GM21515 (cell line): ENCODE measurements at regions not wholly inside any gene's neighbourhood (a gene's known extent, or its start where the extent isn't known, plus 50 kb on each side); places are given as distances from the start of the nearest gene placed in this dataset.
"Not testable (repeated sequence)": the region's sequence is repeated elsewhere in the genome, so short reads cannot be mapped to it uniquely, and the experiment has no call there.

Experiments
- ATAC-seq: cut with Tn5 transposase; IDR thresholded peaks from one replicate; pipeline ENCODE4 v1.9.1; 2021; ENCODE audit not compliant: unreplicated experiment

GRCh38 chr6:71053475-71053874 is 96.6 kb upstream of the B3GAT2 start:
- ATAC-seq: no peak

DNA sequence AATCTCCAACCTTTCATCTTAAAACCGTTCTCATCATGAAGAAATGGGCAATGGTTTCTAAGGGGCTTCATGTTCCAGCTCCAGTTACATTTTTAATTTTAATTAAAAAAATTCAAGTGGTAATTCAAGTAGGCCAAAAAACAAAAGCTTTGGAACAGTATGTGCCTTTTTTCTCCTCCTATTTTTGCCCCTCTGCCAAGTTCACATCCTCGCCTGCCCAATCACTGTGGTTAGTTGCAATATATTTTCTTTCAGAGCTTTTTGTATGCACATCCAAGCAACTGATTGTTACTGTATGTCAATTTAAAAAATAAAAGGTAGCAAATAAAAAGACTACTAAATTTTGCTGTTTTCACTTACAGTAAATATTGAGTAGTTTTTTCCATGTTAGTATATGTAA is 99.8 kb upstream of the B3GAT2 start:
- no peak for ATAC-seq

DNA sequence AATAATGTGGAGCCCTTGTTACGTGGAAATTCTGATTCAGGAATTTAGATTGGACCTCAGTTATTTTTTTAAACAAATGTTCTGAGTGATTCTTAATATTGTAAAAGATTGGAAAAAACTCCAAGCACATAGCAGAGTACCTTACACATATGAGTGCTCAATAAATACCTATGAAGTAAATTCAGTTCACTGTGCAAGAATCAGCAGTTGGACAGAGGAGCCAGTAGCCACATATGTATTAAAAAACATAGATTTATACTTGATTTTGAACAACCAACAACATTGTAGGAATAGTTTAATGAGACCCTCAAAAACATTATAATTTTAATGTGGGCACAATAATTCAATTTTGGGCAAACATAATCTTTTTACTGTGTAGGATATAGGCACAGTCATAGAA is 109.3 kb upstream of the B3GAT2 start:
- no peak for ATAC-seq

GRCh38 chr6:71067816-71068215 is 111.0 kb upstream of the B3GAT2 start:
- no peak for ATAC-seq

DNA sequence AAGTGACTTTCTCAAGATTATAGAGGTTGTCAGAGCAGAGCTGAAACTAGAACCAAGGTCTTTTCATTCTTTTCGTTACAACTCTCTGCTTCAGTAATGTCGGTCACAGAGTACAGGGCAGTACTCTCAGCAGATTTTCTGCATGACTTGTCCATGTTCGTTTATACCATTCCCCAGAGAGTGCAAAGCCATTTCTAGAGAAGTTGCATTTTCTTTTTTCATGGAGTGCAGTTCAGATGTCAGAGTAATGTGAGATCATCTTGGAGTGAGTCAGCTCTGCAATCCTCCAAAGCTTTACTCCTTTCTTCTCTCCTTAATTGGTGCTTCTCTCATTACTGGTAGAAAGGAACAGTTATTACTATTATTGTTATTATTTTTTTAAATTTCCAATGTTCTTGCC is 115.6 kb upstream of the B3GAT2 start:
- ATAC-seq: no peak

DNA sequence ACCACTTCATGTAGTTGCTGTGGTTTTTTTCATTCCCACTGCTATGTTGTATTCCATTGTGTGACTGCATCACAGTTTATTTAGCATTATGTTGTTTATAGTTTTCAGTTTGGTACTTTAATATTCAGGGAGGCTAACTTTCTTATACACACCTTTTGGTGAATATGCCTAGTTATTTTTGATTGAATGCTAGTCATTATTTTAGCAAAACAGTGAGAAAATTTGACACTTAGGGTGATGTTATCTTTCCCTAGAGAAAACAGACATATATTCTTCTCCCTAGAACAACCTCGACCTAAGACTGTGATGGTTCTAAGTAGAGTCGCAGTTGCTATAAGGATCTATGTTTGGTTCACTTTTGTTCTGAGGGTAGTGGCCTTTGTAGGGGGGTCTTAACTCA is 120.8 kb upstream of the B3GAT2 start:
- ATAC-seq: no peak

GRCh38 chr6:71079677-71080076 is 122.8 kb upstream of the B3GAT2 start:
- no peak for ATAC-seq

- no peak for ATAC-seq
These were observed 123.3 kb upstream of the B3GAT2 start for GRCh38 chr6:71080133-71080532.

- no peak for ATAC-seq
These were observed 124.0 kb upstream of the B3GAT2 start for GRCh38 chr6:71080826-71081225.

DNA sequence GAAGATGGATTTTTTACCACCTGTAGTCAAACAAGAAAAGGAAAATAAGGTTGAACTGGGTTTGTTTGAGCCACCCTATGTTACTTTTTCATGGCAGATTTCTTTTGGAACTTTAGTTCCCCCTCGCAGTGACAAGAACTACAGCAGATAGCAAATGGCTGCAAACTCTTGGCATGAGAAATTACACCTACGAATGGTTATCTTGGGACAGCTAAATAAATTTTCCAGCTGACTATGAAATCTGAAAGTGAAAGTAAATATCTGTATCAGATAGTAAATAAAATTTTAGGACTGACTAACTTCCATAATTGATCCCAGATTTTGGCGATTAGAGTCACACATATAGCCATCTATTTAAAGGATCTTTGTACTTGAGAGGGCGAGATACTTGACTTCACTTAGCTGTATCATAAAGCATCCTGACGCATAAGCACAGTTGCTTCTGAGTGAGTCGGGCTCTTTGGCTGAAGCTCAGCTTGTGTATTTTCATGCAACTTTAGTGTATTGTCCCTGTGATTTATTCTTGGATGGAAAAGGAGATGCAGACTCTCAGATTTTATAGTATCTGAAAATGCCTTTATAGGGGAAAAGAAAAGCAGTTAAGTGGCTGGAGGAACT is 125.3 kb upstream of the B3GAT2 start:
- no peak for ATAC-seq

DNA sequence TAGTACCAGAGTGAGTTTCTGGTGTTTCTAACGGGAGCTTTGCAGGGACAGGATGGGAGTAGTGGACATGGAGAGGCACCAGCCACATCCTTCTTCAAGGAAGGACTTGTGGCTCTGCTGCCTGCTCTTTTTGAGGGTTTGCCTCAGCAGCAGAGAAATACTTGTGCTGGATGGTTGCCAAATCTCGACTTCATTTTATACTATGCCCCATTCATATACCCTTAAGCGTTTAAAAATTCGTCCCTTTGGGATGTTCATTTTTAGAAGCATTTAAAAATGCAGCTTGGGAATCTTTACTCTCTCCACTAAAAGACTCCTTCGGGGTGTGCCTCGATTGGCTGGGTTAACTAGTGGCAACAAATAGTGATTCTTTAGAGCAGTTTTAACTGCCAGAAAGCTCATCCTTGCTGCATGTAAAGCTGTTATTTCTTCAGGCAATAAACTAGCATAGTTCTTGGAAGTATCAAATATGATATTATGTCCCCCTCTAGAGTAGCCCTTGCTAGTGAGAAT is 126.5 kb upstream of the B3GAT2 start:
- no peak for ATAC-seq

DNA sequence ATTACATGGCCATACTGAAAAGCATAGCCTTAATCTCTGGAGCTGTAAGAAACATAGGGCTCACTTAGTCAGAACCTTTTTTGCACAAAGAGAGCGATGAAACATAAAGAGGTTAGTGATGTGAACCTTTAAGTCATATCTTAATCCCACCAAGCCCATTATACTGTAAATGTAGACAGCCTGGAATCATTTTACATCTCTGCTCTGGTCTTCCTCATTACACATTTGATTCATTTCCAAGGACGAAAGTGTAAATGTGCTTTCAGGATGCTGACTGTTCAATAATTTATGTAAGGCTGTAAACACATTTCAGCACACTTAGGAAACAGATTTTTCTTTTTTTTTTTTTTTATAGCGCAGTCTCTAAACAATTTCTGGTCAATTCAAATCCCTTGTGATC is 131.3 kb upstream of the B3GAT2 start:
- no peak for ATAC-seq

- ATAC-seq: no peak
These were observed 133.4 kb upstream of the B3GAT2 start for GRCh38 chr6:71090217-71090616.

DNA sequence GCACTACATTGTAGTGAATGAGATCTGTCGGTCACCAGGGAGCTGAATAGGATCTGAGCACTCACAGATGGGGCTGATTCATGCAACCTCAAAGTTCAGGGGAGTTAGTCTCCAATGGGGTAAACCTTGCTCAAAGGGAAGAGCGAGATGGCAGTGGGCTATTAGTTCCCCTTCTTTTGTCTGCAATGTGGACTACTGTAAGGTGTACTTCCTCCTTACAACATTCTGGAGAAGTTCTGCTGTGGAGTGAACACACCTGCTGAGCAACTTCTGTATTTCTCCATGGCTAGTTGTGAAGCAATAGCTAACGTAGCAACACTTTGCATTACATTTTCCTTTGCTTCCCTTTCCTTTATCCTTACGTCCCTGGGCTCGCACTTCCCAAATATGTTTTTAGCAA is 134.3 kb upstream of the B3GAT2 start:
- ATAC-seq: no peak

- ATAC-seq: no peak
These were observed 135.1 kb upstream of the B3GAT2 start for GRCh38 chr6:71091956-71092355.

- not testable (repeated sequence) for ATAC-seq
These were observed 140.4 kb upstream of the B3GAT2 start for GRCh38 chr6:71097264-71097663.

DNA sequence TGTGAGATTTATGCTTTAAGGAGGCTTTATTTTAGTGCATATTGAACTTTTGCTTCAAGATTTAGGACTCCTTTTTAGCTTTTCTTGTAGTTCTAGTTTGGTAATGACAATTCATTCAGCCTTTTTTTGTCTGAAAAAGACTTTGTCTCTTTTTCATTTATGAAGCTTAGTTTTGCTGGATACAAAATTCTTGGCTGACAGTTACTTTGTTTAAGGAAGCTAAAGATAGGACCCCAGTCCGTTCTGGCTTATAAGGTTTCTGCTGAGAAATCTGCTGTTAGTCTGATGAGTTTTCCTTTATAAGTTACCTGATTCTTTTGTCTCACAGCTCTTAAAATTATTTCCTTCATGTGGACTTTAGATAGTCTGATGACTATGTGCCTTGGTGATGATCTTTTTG is 142.8 kb upstream of the B3GAT2 start:
- no peak for ATAC-seq

DNA sequence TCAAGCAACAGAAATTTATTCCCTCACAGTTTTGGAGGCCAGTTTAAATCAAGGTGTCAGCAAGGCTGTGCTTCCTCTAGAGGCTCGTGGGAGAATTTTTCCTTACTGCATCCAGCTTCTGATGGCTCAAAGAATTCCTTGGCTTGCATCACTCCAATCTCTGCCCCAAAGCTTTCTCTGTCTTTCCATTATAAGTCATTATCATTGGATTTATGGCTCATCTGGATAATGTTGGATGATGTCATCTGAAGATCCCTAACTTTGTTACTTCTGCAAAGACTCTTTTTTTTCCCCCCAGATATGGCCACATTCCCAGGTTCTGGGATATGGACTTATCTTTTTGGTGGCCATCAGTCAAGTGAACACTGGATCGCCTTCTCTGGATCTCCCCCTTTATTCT is 146.3 kb upstream of the B3GAT2 start:
- no peak for ATAC-seq

DNA sequence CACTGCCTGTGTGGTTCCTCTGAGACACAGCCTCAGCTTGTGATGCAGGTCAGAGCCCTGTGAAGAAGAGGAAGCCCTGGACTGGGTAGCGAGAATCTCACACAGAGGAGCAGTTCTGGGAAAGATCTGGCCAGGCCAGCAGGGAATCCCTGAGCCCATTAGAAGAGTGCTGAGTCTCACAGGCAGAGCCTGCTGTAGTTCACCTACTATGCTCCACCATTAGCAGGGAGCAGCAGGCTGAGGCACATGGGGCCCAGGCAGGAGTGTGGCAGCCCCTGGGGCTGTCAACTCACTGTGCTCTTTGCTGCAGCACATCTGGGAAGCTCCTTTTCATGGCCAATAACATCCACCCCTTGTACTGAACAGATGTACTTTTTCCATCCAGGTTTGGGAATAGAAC is 146.8 kb upstream of the B3GAT2 start:
- no peak for ATAC-seq

DNA sequence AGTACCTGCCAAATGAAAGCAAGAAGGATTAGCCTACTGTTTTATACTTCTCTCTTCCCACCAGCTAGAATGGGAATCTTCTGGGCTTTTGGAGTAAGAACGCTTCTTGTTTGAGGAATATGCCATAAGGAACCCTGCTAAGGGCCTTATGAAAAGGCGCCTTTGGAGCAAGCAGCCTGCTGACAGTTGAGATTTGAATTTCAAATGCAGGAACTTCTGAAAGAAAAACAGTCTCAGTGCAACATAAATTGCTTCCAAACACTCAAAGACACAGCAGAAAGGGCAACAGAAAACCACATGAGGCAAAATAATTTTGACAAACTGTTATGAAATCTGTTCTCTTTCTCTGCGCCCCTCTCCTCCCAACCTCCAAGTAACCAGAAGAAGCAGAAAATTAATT is 149.4 kb upstream of the B3GAT2 start:
- ATAC-seq: no peak

DNA sequence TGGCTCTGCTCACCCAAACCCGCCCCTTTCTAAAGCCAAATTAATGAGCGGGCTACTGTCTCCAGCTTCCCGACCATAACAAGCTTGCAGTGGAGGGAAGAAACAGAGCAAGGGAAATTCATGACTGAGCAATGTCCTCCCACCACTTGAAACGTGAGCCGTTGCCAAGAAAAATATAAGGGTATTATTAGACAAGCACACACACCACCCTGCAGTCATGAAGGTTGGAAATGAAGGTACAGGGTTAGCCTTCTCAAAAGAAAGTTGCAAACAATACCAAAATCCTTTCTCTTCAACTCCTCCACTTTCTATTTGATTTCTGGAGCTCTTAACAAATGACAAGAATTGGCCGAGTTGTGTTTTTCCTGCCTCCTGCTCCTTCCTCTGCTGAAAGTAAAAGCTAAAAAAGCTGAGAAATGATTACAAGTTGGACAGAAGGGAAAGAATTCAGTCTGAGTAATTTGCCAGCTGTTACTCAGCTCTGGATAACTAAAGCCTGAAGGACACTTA is 151.1 kb upstream of the B3GAT2 start:
- ATAC-seq: no peak

DNA sequence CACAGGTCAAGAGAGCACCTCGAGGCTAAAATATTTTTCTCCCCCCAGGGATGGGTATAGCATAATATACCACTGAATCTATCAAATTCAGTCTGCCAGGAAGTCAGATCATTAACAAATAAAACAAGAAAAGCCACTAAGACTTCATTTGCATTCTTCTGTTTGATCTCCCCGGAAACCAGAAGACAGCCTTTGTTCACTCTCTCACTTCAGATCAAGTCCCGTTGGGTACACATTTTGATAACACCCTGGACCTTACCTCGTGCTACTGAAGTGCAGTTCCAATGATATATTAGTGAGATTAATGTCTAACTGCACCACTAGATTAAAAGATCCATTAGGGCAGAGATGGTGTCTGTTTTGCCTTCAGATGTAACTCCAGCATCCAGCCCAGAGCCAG is 157.7 kb upstream of the B3GAT2 start:
- ATAC-seq: no peak

DNA sequence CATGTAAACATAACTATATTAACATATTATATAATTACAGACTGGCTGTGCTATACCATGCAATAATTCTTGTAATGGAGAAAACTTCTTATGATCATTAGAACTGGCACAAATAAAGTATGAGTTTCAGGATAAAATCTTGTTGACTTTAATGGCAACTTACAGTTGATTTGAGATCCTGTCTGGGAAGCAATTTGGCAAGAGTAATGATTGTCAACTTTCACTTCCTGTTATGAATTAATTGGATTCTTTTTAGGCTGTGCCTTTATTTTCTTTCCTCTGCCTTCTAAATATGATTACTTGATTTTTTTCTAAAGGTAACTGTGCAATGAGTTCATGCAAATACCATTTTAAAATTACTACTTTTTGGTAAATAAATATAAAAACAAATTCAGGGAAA is 158.1 kb upstream of the B3GAT2 start:
- no peak for ATAC-seq
